ENCODE measurements at regions not wholly inside any gene's neighbourhood (a gene's known extent, or its start where the extent isn't known, plus 50 kb on each side); places are given as distances from the start of the nearest gene placed in this dataset.

GRCh38 chr18:45312555-45313126 is 302.6 kb upstream of the SLC14A2 start:
- TF ChIP-seq POLR2AphosphoS5 (IDR thresholded peaks at IDR 0.05; ENCODE audit: low read depth, low read length) = no peak
- no peak for TF ChIP-seq CTCF (IDR thresholded peaks at IDR 0.05)

Measured in Panc1 (cell line).